ENCODE measurements at regions not wholly inside any gene's neighbourhood (a gene's known extent, or its start where the extent isn't known, plus 50 kb on each side); places are given as distances from the start of the nearest gene placed in this dataset.

DNA sequence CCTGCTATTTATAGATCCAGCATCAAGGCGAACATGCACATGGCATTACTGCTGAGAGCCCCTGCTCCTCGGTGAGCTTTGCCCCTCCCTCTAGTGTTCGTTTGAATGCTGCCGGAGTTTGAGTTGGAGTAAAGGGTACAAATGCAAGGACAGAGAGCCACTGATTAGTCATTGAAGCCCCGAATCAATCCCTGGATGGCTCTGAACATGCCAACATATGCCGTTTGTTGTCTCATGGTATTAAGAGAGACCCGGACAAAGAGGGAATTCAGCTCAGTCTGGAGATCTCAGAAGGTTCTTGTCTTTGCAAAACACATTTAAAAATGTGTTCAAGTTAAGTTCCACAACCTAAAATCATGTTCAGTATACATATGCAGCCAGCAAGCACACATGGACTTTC, 789.2 kb upstream of the NR2F2 start:
- TF ChIP-seq CTCF (IDR thresholded peaks at IDR 0.05), result no peak
- no peak for TF ChIP-seq POLR2AphosphoS5 (IDR thresholded peaks at IDR 0.05)

All from suprapubic skin (tissue), 3 donors.